Adrenal gland (tissue), 9 donors: ENCODE measurements at regions not wholly inside any gene's neighbourhood (a gene's known extent, or its start where the extent isn't known, plus 50 kb on each side); places are given as distances from the start of the nearest gene placed in this dataset.

Experiments used
- DNase-seq, 7 donors: peaks; one replicate each; pipeline ENCODE4 v3.0.0-alpha.2; 2019 to 2020
- H3K27ac ChIP-seq, 5 donors: fragments of 200-600 bp; sonication (generic) in 4 of 5; 1 replicate in 3 of 5; 2 replicates in 2 of 5; pipeline versions ENCODE4 v1.5.1 to v1.8.0; 2016 to 2020; ENCODE audit warnings: mild to moderate bottlenecking in 1 of 5
- H3K27me3 ChIP-seq: fragments of 200-600 bp; 2 replicates; pipeline ENCODE4 v1.8.0; 2021
- H3K36me3 ChIP-seq, 2 donors: fragments of 200-600 bp; replicated peaks in 1 of 2; 1 replicate in 1 of 2; 2 replicates in 1 of 2; pipeline versions ENCODE4 v1.5.1 to v1.8.0; 2018 to 2022
- H3K4me1 ChIP-seq, 2 donors: fragments of 200-600 bp; replicated peaks in 1 of 2; 1 replicate in 1 of 2; 2 replicates in 1 of 2; pipeline versions ENCODE4 v1.5.1 to v1.8.0; 2018 to 2021
- H3K4me3 ChIP-seq, 4 donors: fragments of 200-600 bp; sonication (generic) in 3 of 4; one replicate each; pipeline ENCODE4 v1.5.1; 2016 to 2018
- H3K9me3 ChIP-seq, 3 donors: fragments of 200-600 bp; sonication (generic) in 1 of 3; replicated peaks in 1 of 3; 1 replicate in 2 of 3; 2 replicates in 1 of 3; pipeline versions ENCODE4 v1.5.1 to v1.8.0; 2016 to 2021
- POLR2A ChIP-seq, 2 donors: fragments of 450-650 bp; IDR thresholded peaks; one replicate each; pipeline ENCODE4 v1.6.1; 2017; ENCODE audit warnings: antibody characterized with exemption in 2 of 2, mild to moderate bottlenecking in 2 of 2, moderate library complexity in 1 of 2
- WGBS, 4 donors: extraction: QIAGEN DNeasy Blood & Tissue Kit in 2 of 4; methylation state at CpG; one replicate each; pipeline versions ENCODE4 v1.1.5 to v1.1.7; 2013 to 2017; 5-methylcytosine and 5-hydroxymethylcytosine counted together
- intact Hi-C, 2 donors: fragments of 100-400 bp; cut with DNase I; formaldehyde crosslinking; loops; one replicate each; pipeline versions ENCODE4 v1.14.1 to v1.15.0; 2022 to 2023
- TF ChIP-seq, protein P1 (sequence below), 6 experiments: fragments of 450-650 bp in 4 of 6; fragments of 200-600 bp in 2 of 6; sonication (generic) in 1 of 6; IDR thresholded peaks; 1 replicate in 5 of 6; 2 replicates in 1 of 6; pipeline versions ENCODE4 v1.5.1 to v1.8.0; 2016 to 2021; ENCODE audit warnings: antibody characterized with exemption in 6 of 6, mild to moderate bottlenecking in 2 of 6, moderate library complexity in 1 of 6
- donor health status: healthy with polysubstance abuse.
- donor health status: Bipolar disorder and iron deficiency.
- donor health status: DM: yes; HTN: yes; CAD: no.
- donor health status: DM: no; HTN: no; CAD: no.
- donor health status: DM: no; HTN: no; CAD: no.

DNA sequence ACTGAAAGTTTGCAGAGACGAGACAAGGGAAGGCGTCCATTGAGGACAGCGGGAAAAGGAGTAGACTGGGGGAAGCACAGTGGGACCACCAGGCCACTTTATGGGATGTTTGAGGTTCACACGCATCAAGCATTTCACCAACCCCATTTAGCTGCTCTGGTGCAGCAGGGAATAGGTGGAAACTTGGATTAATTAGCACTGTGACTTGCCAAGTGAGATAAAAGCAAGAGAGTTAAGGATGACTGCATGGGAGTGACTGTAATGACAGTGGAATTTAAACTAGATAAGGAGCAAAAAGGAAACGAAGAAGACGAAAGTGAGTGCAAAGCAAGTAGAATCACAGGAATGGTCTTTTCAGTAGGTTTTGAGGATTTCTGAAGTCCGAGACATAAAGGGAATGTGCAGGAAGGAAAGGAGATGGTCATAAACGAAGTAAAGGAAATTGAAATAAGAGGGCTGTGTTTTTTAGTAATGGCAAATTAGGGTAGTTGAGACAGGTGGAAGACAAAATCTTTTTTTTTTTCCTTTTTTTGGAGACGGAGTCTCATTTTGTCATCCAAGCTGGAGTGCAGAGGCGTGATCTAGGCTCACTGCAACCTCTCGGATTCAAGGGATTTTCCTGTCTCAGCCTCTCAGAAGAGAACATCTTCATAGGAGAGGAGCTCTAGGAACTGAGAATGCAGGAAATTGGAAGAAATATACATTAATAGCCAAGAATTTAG, 119.0 kb upstream of the MAP9 start:
- no peaks in the 10 kb centered on the region for H3K9me3 ChIP-seq
- no peak overlapping the region for H3K27ac ChIP-seq
- intact Hi-C loops, result no loop called here
- H3K4me3 ChIP-seq, result no peak overlapping the region
- H3K4me1 ChIP-seq, result no peaks in the 10 kb centered on the region
- no peaks in the 10 kb centered on the region for H3K36me3 ChIP-seq
- WGBS, 4 donors, result 67 to 80% (median 71%) methylated on average over 11 of the region's 11 CpGs
- TF ChIP-seq POLR2A (IDR thresholded peaks at IDR 0.05), result no peak
- TF ChIP-seq, protein P1, sequence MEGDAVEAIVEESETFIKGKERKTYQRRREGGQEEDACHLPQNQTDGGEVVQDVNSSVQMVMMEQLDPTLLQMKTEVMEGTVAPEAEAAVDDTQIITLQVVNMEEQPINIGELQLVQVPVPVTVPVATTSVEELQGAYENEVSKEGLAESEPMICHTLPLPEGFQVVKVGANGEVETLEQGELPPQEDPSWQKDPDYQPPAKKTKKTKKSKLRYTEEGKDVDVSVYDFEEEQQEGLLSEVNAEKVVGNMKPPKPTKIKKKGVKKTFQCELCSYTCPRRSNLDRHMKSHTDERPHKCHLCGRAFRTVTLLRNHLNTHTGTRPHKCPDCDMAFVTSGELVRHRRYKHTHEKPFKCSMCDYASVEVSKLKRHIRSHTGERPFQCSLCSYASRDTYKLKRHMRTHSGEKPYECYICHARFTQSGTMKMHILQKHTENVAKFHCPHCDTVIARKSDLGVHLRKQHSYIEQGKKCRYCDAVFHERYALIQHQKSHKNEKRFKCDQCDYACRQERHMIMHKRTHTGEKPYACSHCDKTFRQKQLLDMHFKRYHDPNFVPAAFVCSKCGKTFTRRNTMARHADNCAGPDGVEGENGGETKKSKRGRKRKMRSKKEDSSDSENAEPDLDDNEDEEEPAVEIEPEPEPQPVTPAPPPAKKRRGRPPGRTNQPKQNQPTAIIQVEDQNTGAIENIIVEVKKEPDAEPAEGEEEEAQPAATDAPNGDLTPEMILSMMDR (IDR thresholded peaks at IDR 0.05), result no peak
- H3K27me3 ChIP-seq, result no peaks in the 10 kb centered on the region
- no peak for DNase-seq

DNA sequence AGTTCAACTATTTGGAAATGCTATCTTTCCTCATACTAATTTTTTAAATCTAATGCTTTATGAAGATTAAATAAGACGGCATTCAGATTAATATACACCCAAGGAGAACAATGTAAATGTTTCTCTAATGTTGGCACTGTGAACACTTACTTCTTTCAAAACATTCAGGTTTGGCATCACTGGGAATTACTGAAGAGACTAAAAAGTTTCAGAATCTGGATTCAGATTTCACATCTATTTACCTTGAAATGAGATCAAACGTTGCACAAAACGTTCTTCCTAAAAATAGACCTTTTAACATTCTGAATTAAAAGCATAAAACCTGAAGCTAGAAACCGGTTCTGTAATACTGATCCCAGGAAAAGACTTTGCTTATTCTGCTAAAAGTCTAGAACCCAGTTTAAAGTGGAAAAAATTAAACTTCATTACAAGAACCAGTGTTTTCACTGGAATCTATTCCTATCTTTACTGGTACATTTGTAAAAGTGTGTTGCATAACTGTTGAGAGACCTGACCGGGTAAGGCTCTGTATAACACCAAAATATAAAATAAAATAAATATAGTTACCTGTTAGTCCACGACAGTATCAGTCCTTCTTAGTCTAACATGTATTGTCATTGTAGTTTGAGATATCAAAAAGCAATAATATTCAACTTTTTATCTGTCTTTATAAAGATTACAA, 117.4 kb upstream of the MAP9 start:
- intact Hi-C loops, result no loop called here
- WGBS, 4 donors, result 53 to 63% (median 62%) methylated on average over 6 of the region's 6 CpGs
- no peak overlapping the region for H3K4me3 ChIP-seq

DNA sequence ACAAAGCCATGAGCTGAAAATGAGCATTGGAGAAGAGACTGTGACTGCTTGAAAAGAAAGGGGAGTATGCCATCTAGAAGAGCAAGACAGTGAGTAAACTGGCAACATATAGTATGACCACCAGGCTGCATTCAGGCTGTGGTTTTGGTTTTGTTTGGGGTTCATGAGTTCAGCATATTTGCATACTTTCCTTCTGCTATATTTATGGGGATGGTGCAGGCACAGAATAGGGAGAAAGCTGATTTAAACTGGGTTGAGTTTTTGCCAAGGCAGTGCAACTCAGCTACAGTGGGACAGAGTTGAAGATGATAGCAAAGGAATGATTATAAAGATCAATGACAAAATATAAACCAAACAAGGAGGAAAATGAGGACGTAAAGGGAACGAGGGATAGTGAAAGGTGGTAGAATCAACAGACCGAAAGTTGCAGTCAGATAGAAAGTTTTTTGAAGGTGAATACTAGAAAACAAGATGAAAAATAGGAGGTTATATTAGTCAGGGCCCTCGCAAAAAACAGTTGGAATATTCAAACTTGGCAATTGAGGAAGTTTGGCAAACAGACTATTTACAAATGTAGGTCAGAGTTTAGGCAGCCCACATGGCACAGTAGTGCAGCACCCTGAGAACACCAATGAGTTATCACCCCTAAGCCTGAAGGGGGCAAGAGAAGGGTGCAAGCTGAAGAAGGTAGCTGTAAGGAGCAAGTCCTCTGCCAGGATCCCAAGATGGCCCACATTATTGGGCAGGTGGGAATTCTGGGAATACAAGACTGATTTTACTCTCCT, 114.8 kb upstream of the MAP9 start:
- Histone ChIP-seq H3K27ac (no peak overlapping the region), H3K9me3 (no peaks in the 10 kb centered on the region), H3K36me3 (no peaks in the 10 kb centered on the region), H3K4me1 (no peaks in the 10 kb centered on the region), H3K27me3 (no peaks in the 10 kb centered on the region), H3K4me3 (no peak overlapping the region)
- TF ChIP-seq, protein P1 (IDR thresholded peaks at IDR 0.05), result no peak
- TF ChIP-seq POLR2A (IDR thresholded peaks at IDR 0.05), result no peak
- intact Hi-C loops, result no loop called here
- WGBS, 4 donors, result 71 to 83% (median 72%) methylated on average over 4 of the region's 4 CpGs
- DNase-seq, result no peak

More for the DNA sequence above, 117.4 kb upstream of the MAP9 start:
- H3K9me3 ChIP-seq, result no peaks in the 10 kb centered on the region
- TF ChIP-seq, protein P1 (IDR thresholded peaks at IDR 0.05), result no peak
- TF ChIP-seq POLR2A (IDR thresholded peaks at IDR 0.05), result no peak
- H3K36me3 ChIP-seq, result no peaks in the 10 kb centered on the region
- DNase-seq, result no peak
- H3K4me1 ChIP-seq, result no peaks in the 10 kb centered on the region
- H3K27ac ChIP-seq, result no peak overlapping the region
- no peaks in the 10 kb centered on the region for H3K27me3 ChIP-seq

DNA sequence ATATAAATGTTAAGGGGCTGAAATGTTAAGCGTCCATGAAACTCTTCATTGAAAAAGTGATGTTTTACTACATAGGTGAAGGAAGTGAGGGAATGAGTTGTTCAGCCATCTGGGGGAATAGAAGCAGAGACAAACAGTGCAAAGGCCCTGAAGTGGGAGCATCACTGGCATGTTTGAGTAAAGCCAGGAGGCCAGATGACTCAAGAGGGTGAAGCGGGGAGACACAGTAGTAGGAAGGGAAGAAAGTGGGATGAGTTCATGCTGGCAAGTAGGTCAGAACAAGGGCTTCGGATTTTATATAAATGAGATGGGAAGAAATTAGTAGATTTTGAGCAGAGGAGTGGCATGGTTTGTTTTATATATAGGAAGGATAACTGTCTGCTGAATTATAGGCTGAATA, 112.5 kb upstream of the MAP9 start:
- WGBS, 4 donors, result 65 to 80% (median 71%) methylated on average over 3 of the region's 3 CpGs
- Histone ChIP-seq H3K36me3 (no peaks in the 10 kb centered on the region), H3K27ac (no peak overlapping the region), H3K4me1 (no peaks in the 10 kb centered on the region), H3K9me3 (no peaks in the 10 kb centered on the region), H3K27me3 (no peaks in the 10 kb centered on the region), H3K4me3 (no peak overlapping the region)
- DNase-seq, result no peak
- TF ChIP-seq, protein P1 (IDR thresholded peaks at IDR 0.05), result no peak
- intact Hi-C loops, result no loop called here
